ENCODE measurements at regions not wholly inside any gene's neighbourhood (a gene's known extent, or its start where the extent isn't known, plus 50 kb on each side); places are given as distances from the start of the nearest gene placed in this dataset.
A peak's percentile ranks its signal among the peaks of the same experiment; 100 is the strongest.
"Not testable (repeated sequence)": the region's sequence is repeated elsewhere in the genome, so short reads cannot be mapped to it uniquely, and the experiment has no call there.

DNA sequence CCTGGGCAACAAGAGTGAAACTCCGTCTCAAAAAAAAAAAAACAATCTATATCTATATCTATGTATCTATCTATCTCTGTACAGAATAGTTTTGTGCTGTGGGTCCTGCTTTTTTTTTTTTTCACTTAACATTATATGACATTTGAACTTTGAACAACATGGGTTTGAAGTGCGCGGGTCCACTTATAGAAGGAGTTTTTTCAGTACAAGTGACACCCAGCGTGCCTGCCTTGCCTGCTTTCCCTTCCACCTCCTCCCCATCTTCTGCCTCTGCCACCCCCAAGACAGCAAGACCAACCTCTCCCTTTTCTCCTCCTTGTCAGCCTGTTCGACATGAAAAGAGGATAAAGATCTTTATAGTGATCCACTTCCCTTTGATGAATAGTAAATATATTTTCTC is 102.2 kb upstream of the KCNG1 start:
- Histone ChIP-seq H3K4me2 (no peak overlapping the region), H3K27ac (no peak overlapping the region), H3K4me3 (no peak overlapping the region), H3K4me1 (peaks cover 48% of the 10 kb centered on the region), H3K9me3 (no peaks in the 10 kb centered on the region)
- ATAC-seq: no peak
- ChIA-PET POLR2A (no interaction called here), CTCF (no interaction called here)
- no peak for FAIRE-seq
- TF ChIP-seq RAD21 (conservative IDR thresholded peaks at IDR 0.05 in 1 of 2, IDR thresholded peaks at IDR 0.05 in 1 of 2) (no peak), EHF (CRISPR knock-in tag; IDR thresholded peaks at IDR 0.05) (no peak), RCOR1 (IDR thresholded peaks at IDR 0.05; ENCODE audit: low read depth, low read length) (no peak), KDM5A (IDR thresholded peaks at IDR 0.05) (no peak), FOXS1 (CRISPR knock-in tag; IDR thresholded peaks at IDR 0.05) (no peak), JUN (IDR thresholded peaks at IDR 0.05) (no peak), HEYL (CRISPR knock-in tag; IDR thresholded peaks at IDR 0.05) (no peak), TFCP2L1 (CRISPR knock-in tag; IDR thresholded peaks at IDR 0.05) (no peak)
- WGBS (ENCODE audit: missing lambda C conversion rate): 47% methylated on average over 5 of the region's 5 CpGs
- DNase-seq (ENCODE audit: low read depth in 1 of 2, low spot score in 1 of 2): no peak

DNA sequence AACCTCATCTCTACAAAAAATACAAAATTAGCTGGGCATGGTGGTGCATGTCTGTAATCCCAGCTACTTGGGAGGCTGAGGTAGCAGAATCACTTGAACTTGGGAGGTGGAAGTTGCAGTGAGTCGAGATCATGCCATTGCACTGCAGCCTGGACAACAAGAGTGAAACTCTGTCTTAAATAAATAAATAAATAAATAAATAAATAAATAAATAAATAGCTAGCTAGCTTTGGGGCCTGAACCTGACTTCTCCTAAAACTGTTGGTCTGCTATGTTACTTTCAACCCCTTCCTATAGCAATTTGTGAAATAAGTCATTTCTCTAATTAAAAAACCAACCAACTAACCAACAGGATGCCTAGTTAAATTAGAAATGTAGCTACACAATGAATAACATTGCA is 101.0 kb upstream of the KCNG1 start:
- H3K4me1 ChIP-seq: peaks cover 46% of the 10 kb centered on the region
- POLR2A ChIA-PET; FAIRE-seq; ATAC-seq; DNase-seq (ENCODE audit: low read depth in 1 of 2, low spot score in 1 of 2); H3K9me3 ChIP-seq; H3K4me2 ChIP-seq; CTCF ChIA-PET; H3K4me3 ChIP-seq: not testable (repeated sequence)
- H3K27ac ChIP-seq: peak overlapping the region; percentile 73 to 78; a peak in 3 of 6 replicates
- 70% methylated on average over 1 of the region's 1 CpG for WGBS (ENCODE audit: missing lambda C conversion rate)

DNA sequence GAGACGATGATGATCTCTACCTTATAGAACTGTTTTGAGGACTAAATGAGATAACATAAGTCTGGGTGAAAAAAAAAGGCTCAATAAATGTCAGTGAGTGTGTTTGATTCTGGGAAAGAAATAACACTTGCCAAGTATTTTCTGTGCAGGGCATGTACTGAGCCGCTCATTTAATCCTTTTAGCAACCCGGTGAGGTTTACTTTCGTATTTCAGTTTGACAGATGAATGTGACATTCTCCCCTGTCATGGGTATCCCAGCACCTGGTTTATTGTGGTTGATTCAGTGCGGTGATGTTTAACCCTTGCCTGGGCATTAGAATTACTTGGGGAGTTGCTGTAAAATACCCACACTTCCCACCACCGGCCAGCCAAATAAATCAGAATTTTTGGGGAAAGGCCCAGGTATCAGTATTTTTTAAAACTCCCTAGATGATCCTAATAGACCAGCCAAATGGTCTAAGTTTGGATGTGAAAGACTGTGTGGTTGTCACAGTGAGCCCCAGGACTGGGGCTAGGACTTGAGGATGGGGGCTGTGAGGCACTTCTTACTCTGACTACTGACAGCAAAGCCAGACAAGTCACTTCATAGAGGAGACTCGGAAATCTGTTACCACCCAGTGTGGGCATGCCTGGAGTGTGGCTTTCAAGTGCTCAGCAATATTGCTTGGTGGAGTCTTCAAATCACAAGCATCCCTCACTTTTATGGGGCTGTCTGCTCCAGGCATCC is 100.2 kb upstream of the KCNG1 start:
- DNase-seq (ENCODE audit: low read depth in 1 of 2, low spot score in 1 of 2) (no peak), ATAC-seq (no peak), FAIRE-seq (no peak)
- TF ChIP-seq, protein P1, sequence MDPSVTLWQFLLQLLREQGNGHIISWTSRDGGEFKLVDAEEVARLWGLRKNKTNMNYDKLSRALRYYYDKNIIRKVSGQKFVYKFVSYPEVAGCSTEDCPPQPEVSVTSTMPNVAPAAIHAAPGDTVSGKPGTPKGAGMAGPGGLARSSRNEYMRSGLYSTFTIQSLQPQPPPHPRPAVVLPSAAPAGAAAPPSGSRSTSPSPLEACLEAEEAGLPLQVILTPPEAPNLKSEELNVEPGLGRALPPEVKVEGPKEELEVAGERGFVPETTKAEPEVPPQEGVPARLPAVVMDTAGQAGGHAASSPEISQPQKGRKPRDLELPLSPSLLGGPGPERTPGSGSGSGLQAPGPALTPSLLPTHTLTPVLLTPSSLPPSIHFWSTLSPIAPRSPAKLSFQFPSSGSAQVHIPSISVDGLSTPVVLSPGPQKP (IDR thresholded peaks at IDR 0.05; ENCODE audit: low read depth, low read length): no peak
- TF ChIP-seq, protein P2, sequence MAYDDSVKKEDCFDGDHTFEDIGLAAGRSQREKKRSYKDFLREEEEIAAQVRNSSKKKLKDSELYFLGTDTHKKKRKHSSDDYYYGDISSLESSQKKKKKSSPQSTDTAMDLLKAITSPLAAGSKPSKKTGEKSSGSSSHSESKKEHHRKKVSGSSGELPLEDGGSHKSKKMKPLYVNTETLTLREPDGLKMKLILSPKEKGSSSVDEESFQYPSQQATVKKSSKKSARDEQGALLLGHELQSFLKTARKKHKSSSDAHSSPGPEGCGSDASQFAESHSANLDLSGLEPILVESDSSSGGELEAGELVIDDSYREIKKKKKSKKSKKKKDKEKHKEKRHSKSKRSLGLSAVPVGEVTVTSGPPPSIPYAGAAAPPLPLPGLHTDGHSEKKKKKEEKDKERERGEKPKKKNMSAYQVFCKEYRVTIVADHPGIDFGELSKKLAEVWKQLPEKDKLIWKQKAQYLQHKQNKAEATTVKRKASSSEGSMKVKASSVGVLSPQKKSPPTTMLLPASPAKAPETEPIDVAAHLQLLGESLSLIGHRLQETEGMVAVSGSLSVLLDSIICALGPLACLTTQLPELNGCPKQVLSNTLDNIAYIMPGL (CRISPR knock-in tag; IDR thresholded peaks at IDR 0.05; ENCODE audit: borderline replicate concordance): no peak
- TF ChIP-seq, protein P3, sequence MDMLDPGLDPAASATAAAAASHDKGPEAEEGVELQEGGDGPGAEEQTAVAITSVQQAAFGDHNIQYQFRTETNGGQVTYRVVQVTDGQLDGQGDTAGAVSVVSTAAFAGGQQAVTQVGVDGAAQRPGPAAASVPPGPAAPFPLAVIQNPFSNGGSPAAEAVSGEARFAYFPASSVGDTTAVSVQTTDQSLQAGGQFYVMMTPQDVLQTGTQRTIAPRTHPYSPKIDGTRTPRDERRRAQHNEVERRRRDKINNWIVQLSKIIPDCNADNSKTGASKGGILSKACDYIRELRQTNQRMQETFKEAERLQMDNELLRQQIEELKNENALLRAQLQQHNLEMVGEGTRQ (IDR thresholded peaks at IDR 0.05): no peak
- no peak for TF ChIP-seq POLR2A (IDR thresholded peaks at IDR 0.05; ENCODE audit: low read length)
- TF ChIP-seq HOXB13 (CRISPR knock-in tag; IDR thresholded peaks at IDR 0.05; ENCODE audit: low read depth): no peak
- no peak for TF ChIP-seq SREBF2 (IDR thresholded peaks at IDR 0.05)
- TF ChIP-seq, protein P4, sequence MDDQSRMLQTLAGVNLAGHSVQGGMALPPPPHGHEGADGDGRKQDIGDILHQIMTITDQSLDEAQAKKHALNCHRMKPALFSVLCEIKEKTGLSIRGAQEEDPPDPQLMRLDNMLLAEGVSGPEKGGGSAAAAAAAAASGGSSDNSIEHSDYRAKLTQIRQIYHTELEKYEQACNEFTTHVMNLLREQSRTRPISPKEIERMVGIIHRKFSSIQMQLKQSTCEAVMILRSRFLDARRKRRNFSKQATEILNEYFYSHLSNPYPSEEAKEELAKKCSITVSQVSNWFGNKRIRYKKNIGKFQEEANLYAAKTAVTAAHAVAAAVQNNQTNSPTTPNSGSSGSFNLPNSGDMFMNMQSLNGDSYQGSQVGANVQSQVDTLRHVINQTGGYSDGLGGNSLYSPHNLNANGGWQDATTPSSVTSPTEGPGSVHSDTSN (IDR thresholded peaks at IDR 0.05): no peak
- no peak for TF ChIP-seq GATA3 (IDR thresholded peaks at IDR 0.05; ENCODE audit: borderline replicate concordance)
- no peak for TF ChIP-seq EHF (CRISPR knock-in tag; IDR thresholded peaks at IDR 0.05)
- no peak for TF ChIP-seq FOSB (CRISPR knock-in tag; IDR thresholded peaks at IDR 0.05)
- TF ChIP-seq HOXA7 (CRISPR knock-in tag; IDR thresholded peaks at IDR 0.05): no peak
- TF ChIP-seq FOSL2 (IDR thresholded peaks at IDR 0.05): no peak
- TF ChIP-seq FOSL2 (CRISPR knock-in tag; IDR thresholded peaks at IDR 0.05): no peak
- TF ChIP-seq NR3C1 (IDR thresholded peaks at IDR 0.05): no peak
- POLR2A ChIA-PET: no interaction called here
- Histone ChIP-seq H3K27ac (peak overlapping the region; percentile 73 to 78; a peak in 4 of 6 replicates), H3K4me2 (no peak overlapping the region; the same call in 2 of the 3 replicates), H3K4me3 (no peak overlapping the region), H3K4me1 (peaks cover 41% of the 10 kb centered on the region), H3K9me3 (no peaks in the 10 kb centered on the region)
- 58% methylated on average over 7 of the region's 7 CpGs for WGBS (ENCODE audit: missing lambda C conversion rate)
- CTCF ChIA-PET: interaction anchor here (0.9 kb wide), 1 partner anchor 185 kb away, joined by 3 read pairs; no protein-coding TSS in a partner anchor
